ENCODE measurements at regions not wholly inside any gene's neighbourhood (a gene's known extent, or its start where the extent isn't known, plus 50 kb on each side); places are given as distances from the start of the nearest gene placed in this dataset.
"Not testable (repeated sequence)": the region's sequence is repeated elsewhere in the genome, so short reads cannot be mapped to it uniquely, and the experiment has no call there.

GRCh38 chr3:151550642-151551041, 89.8 kb upstream of the IGSF10 start:
- no peak for DNase-seq

DNA sequence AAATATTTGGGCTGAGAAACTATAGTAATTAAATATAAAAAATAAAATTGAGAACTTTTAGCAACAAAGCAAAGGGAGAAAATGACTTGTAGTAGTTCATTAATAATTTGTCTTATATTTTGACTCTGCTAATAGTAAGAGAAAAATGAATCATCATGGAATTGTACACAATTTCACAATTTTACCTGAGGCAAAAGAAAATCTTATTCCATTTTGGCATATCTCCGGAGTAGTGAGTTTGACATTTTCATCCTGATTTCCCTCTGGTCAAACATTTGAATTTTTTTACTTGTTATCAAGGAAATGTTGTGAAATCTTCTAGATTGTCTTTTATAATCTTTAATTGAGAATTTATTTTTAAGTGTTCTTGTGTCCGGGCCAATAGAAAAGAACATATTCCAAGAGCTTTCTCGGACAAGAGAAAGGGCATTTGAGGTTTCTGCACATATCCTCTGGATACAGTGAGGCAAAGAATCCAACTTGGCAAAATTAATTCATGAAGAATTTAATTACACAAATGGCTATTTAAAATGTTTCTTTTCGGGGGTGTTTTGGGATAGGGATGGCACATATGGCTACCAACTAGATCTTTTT, 89.3 kb upstream of the IGSF10 start:
- no peak for DNase-seq

DNA sequence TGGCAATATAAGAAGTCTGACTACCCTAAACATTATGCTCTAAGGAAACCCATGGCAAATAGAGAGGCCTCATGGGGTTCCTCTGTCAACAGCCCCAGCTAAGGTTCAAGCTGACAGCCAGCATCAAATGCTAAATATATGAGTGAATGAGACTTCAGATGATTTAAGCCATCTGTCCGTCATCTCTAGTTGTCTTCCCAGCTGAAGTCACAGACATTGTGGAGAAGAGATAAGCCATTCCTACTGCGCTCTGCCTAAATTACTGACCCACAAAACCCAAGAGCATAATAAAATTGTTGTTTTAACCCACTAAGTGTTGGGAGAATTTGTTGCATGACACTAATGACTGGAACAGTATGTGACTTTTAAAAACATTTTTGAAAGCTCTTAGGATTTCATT, 87.3 kb upstream of the IGSF10 start:
- no peak for DNase-seq

GRCh38 chr3:151544164-151544548, 83.3 kb upstream of the IGSF10 start:
- DNase-seq = no peak

- DNase-seq = no peak
Observed at GRCh38 chr3:151541178-151541577, 80.3 kb upstream of the IGSF10 start.

GRCh38 chr3:151539599-151539998, 78.7 kb upstream of the IGSF10 start:
- no peak for DNase-seq

DNA sequence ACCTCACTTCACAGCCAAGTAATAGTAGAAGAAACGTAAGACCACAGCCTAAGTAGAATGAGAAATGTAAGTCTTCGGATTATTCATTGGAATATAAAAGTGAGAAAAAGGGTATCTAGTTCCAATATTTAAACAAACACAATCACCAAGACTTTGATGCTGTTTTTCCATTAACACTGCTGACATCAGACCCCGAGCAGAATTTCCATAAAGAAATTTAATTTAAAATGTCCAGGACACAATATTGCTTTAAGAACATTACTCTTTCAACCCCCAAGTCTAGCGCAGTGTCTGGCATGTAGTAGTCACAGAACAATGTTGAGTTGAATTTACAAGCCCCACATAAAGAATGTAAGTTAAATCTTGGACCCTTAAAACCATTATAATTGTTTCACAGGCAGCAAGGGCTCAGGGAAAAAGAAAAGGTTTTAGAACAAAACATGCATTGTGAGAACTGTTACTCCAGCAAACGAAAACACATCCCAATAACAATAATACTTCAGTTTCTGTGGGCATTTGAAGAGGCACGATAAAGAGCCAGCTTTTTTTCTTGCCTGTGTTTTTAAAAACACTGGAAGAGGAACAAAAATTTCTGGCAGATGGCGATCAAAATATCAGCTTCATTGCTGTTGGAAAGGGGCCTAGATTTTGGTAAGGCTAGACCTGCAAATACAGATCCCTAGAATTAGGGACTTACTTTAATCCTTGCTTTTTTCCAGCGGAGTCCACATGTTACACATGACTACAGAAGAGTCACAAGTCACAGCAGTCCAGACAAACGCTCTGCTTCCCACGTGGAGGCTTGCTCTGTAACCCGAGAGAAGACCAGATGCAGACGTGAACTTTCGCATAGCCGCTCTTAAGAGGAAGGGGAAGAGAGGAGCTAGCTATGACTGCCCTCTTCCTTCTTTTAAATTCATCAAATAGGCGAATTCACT, 77.9 kb upstream of the IGSF10 start:
- no peak for DNase-seq

DNA sequence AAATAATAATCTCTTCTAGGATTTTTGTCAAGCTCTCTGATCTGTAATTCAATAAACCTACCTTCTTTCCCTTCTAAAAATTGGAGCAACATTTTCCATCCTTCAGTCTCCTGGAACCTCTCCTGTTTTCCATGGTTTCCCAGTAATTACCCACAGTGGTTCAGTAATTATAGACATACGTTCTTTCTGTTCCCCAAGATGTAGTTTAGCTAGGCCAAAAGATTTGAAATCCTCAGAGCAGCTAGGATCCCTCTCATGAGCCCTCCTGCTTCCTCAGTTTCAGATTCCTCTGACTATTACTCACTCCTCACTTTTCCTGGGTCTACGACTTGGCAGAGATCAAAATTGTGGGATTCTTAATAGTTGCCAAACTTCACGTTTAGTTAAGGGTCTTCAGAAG, 76.9 kb upstream of the IGSF10 start:
- DNase-seq = no peak

- DNase-seq = no peak
Observed at GRCh38 chr3:151526757-151527156, 65.9 kb upstream of the IGSF10 start.

DNA sequence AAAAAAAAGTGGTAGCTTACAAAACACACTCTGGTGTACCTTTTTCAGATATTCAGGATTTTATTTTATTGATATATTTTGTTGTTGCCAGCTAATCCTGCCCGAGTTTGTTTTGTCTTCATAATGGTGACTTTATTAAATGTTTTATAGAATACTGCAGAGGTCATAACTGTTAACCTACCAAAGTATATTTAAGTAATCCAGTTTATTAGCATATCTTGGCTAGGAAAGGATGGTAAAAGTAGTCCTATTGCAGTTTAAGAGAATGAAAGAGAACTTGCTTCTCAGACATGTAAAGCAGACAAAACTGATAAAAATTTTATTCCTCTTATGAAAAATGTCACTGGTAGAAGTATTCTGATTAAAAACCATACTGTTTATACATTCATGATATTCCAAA, 59.2 kb upstream of the IGSF10 start:
- no peak for DNase-seq

DNA sequence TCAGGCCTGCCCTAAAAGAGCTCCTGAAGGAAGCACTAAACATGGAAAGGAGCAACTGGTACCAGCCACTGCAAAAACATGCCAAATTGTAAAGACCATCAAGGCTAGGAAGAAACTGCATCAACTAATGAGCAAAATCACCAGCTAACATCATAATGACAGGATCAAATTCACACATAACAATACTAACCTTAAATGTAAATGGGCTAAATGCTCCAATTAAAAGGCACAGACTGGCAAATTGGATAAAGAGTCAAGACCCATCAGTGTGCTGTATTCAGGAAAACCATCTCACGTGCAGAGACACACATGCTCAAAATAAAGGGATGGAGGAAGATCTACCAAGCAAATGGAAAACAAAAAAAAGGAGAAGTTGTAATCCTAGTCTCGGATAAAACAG, 50.6 kb upstream of the IGSF10 start:
- DNase-seq = not testable (repeated sequence)
